GM21390 (cell line): ENCODE measurements at regions not wholly inside any gene's neighbourhood (a gene's known extent, or its start where the extent isn't known, plus 50 kb on each side); places are given as distances from the start of the nearest gene placed in this dataset.
"Not testable (repeated sequence)": the region's sequence is repeated elsewhere in the genome, so short reads cannot be mapped to it uniquely, and the experiment has no call there.

Source experiments
- ATAC-seq: cut with Tn5 transposase; IDR thresholded peaks from one replicate; pipeline ENCODE4 v1.9.1; 2021; ENCODE audit not compliant: unreplicated experiment

DNA sequence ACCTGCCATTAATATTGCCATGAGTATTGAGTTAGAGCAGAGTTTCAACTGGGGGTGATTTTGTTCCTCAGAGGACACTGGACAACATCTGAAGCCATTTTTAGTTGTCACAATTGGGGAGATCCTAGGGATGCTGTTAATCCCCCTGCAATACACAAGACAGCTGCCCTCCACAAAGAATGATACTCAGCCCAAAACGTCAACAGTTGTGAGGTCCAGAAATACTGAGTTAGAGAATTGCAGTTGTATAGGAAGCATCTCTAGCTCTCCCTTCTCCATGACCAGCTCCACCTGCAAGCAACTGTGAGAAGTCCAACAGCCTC lies 614.0 kb upstream of the CDH5 start:
- ATAC-seq: no peak

DNA sequence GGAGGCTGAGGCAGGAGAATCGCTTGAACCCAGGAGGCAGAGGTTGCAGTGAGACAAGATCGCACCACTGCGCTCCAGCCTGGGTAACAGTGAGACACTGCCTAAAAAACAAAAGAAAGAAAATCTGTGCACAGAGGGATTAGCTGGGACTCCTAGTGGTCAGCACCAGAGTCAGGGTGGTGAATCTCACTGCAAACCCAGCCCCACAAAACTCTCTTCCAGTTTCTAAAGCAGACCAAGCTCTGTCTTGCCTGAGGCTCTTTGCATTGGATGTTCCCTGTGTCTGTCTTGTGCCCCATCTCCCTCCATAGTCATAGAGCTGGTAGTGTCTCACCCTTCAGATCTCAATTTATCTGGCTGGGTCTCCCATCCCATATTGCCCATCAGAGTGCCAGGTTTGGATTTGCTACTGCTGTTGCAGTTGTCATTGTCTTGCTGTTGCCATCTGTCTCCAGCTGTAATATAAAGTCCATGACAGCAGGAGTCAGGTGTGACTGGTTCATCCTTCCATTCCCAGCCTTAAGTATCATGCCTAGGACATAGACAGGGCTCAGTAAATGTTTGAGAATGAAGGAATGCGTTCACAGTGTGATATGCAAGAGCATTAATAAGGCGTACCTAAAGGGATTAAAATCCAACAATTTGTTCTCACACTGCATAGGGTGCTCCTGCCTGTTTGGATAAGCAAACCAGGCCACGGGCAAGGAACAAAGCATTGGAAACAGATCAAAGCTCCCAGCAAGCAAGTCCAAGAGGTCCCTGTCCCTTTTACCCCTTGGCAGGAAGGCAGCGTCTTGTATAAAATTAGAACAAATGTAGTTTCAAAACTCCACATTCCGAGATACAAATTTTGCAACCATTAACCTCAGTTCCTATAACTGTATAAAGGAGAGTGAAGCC lies 614.6 kb upstream of the CDH5 start:
- ATAC-seq: no peak

DNA sequence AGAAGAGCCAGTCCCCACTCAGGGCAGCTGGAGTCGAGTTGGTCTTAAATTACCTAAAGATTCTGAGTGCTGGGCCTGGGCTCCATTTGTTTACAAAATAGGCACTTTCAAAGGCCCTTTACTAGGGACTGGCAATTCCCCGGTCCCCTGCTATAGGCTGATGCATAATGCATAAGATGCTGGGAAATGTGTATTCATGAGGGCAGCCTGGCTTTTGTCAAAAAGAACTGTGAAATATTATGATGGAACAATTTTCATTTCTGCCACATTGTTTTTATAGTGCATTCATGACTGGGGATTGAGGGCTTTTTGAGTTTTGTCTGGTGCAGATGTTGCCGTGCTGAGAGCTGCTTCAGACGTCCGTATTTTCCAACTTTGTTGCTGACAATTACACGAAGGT lies 617.0 kb upstream of the CDH5 start:
- ATAC-seq: no peak

DNA sequence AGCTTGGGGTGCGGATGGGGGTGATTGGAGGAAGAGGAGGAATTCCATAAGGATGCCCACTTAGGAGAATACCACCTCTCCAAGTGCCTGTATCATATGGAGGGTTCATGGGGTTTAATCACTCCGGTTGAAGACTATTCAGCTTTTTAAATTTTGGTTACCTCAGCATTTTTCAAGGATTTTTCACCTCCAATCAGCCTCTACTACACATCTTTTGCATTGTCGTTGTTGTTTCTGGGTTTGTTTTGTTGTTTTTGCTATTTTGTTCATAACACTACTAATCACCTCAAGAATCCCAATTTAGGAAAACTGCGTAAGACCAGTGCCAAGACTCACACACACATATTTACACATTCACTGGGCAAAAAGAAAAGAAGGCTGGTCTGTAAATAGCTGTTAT lies 619.5 kb upstream of the CDH5 start:
- no peak for ATAC-seq

DNA sequence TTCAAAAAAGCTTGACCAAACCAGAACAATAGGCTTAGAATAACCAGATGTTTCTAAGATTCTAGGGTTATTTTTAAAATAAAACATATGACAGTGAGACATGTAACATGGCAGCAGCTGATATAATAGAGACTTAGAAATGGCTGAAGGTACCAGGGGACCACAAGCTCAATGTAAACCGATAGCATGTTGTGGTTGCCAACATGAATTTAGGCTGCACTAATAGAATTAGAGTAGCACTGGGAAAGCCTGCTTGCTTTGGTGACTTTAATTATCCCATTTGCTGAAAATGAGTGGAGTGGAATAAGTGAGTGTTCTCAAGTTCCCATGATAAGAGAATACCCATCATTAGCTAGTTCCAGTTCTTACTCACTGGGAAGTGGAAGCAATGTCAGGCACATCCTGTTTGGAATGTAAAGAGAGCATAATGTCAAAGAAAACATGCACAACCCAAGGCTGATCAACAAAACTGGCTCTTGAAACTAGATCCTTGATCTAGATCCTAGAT lies 621.2 kb upstream of the CDH5 start:
- no peak for ATAC-seq

DNA sequence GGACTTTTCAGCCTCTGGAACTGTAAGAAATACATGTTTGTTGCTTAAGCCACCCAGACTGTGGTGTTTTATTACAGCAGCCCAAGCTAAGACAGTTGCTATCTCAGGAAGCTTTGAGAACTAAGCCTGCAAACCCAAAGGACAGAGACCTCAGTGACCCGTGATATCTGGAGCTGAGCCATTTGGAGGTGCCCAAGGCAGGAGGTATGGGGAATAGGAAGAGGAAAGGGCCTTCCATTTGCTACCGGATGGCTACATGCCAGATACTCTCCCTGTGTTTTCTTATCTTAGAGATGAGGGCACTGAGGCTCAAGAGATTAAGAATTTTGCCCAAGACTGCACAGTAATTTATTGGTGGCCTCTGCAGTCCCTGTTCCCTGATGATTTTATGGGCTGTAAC lies 622.1 kb upstream of the CDH5 start:
- no peak for ATAC-seq

DNA sequence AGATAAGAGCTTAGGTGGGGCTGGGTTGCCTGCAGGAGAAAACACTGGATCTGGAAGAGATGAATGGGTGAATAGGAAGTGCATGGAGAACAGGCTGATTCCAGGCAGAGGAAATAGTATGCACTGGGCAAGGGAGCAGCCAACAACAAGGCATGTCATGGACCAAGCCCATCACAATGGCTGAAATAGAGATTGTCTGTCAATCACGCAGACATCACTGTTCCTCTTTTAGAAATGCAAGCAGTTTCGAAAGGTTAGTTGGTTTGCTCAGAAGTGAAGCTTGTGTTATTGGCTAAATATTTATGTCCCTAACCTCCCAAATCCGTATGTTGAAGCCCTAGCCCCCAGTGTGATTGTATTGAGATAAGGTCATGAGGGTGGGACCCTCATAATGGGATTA lies 621.7 kb upstream of the CDH11 start:
- no peak for ATAC-seq

DNA sequence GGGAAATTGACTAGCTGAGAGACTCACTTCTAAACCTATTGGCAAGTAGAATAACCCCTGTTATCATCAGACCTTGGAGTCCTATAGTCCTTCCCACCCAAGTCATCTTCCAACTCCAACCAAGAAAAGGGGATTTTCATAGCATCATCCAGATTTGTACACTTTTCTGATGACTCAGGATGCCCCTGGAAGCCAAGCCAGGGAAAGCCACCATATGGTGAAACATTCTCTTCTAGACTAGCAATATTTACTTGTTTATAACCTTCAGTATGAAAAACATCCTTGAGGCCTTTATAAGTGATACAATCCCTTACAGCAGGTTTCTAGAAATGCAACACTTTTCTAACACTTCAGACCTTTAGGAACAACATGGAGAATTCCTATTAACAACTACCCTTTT lies 618.8 kb upstream of the CDH11 start:
- no peak for ATAC-seq

DNA sequence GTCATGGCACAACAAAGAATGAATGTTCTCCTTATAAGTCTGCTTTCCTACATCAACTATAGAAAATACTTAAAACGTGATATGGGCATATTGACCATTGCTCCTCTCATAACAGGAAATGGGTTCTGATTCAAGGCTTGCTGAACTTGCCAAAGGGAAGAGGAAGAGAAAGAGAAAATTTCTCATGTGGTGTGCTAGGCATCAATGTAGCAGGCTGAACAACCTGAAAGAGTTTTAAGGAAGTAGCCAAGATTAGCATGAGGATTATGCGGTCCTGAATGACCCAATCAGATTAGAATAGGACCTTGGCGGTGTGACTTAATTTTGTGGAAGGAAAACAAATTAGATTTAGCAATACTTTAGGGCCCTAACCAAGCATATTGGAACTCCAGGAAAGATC lies 617.7 kb upstream of the CDH11 start:
- no peak for ATAC-seq

DNA sequence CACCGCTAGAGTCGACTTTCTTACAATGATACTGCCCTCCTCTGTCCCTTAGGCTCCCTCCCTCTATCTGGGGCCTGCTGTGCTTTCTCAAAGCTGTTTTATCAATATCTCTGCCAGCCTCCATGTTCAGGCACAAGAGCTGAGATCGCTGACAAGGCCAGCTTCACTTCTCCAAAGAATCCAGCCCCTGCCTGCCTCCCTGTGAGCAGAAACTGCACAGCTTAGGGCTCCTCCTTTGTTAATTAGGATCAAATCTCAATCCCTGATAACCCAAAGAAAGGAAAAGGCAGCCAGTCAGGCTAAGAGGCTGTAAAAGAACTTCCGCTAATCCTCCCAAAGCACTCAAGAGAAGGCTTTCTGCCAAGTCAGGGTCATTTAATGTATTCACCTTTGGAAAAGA lies 616.0 kb upstream of the CDH11 start:
- ATAC-seq: no peak

DNA sequence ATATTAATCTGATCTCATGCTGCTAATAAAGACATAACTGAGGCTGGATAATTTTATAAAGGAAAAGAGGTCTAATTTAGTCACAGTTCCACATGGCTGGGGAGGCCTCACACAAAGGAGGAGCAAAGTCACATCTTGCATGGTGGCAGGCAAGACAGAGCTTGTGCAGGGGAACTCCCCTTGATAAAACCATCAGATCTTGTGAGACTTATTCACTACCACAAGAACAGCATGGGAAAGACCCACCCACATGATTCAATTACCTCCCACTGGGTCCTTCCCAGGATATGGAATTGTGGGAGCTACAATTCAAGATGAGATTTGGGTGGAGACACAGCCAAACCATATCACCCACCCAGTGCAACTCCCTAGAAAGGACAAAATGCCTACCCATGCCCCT lies 613.8 kb upstream of the CDH11 start:
- ATAC-seq: not testable (repeated sequence)

DNA sequence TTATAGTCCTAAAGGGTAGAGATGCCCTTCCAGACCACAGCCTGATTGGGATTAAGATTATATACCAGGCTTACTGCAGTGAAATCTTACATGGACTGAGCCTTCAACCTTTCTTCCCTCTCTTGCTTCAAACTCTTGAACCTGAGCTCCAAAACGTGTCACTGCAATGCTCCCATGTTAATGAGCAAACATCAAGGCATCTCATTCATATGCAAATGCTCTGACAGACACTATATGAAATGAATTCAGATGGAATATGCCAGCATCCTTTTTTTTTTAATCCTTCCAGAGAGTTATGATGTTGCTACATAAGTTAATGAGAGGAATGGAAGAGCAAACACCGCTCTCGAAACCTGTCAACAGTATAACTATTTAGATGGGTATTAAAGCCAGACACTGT lies 611.9 kb upstream of the CDH11 start:
- ATAC-seq: no peak

DNA sequence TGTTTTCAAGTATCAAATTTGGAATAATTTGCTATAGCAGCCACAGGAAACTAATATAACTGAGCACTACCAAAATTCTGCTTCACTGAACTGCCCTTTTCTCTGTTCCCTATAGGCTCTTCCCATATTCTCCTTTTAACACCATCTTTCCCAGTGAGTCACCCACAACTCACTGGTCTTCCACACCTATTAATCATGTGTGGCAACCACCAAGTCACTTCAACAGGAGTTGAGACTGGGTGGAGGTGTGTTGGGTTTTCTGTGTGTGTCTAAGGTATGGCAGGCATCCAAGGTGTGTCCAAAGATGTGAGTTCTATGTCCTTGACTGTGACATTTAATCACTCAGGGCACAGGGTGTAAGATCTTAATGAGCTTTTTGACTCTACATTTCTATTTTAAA lies 610.0 kb upstream of the CDH11 start:
- ATAC-seq: no peak

DNA sequence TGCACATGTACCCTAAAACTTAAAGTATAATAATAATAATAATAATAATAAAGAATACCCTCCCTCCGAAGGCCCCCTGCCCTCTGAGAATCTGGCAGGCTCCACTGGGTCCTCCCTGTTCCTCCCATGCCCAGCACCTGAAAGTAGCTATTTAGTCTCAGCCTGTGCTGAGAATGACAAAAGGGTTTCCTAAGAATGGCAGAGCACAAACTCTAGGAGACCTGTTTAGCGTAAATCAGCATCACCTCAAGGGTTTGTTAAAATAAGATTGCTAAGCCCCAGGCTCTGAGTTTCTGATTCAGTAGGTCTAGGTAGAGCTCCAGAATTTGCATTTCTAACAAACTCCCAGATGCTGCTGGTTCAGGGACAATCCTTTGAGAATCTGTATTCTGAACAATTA lies 606.8 kb upstream of the CDH11 start:
- no peak for ATAC-seq

DNA sequence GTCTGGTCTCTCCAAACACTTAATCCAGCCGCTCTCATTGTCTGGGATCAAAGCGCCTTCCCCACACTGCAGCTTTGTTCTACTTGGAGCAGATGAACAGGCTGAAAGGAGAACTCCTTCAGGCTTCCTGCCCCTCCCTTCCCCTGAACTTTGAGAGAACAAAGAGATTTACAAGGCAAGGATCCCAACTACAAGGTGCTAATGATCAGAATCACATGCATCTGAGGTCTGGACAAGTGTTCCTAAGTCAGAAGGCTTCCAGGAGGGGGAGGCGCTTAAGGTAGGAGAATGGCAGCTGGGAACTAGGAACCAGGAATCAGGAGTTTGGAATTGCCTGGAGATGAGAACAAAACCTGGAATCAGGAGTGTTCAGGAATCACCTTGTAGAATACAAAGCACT lies 606.3 kb upstream of the CDH11 start:
- ATAC-seq: no peak

DNA sequence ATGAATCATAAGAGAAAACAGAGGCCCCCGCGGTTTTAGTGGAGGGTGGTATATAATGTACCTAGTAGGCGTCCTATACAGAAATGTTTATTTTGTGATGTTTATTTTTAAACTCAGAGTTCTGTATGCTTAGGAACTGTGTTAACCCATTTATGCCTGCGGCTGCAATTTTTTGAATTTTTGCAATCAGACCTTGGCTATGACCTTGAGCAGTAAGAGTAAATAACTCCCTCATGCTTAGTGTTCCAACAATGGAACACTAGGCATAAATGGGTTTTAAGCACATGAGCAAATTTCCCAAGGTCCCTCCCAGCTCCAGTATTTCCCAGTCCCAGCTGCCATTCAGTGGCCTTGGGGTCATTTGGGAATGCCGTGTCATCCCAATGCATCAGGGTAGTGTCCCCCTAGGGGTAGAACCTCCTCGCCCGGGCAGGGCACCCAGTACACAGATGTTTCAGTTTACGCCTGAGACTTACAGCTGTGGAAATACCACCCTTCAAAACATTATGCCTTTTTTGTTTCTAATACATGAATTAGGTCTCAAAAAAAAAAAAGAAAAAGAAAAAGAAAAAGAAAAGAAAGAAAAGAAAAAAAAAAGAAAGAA lies 605.8 kb upstream of the CDH11 start:
- no peak for ATAC-seq

DNA sequence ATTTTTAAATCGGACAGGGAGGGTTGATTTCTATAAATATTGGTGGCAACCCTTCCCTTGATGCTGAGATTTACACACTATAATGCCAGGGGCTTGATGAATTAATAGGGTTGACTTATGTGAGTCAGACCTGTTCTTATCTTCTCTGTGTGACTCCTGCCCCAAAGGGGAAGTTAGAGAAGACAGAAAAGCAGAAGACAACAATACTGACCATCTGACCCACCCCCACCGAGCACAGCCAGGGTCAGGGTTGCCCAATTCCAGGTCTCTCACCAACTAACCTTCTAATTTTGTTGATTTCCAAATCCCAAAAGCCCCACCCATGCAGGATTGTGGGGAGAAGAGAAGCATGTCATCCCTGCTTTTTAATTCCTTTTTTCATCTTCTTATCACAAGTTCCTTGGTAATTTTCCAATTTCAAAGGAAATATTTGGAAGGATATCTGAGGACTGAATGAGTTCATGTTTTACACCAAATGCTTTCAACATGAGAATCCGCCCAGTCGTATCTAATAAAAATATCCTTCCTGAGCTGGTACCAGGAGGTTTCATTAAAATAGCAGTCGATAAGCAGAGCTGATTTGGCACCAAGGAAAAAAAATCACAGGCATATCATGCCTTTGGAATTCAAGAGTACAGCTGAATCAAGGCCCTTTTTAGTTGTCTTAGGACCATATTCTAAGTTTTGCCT lies 603.4 kb upstream of the CDH11 start:
- no peak for ATAC-seq

DNA sequence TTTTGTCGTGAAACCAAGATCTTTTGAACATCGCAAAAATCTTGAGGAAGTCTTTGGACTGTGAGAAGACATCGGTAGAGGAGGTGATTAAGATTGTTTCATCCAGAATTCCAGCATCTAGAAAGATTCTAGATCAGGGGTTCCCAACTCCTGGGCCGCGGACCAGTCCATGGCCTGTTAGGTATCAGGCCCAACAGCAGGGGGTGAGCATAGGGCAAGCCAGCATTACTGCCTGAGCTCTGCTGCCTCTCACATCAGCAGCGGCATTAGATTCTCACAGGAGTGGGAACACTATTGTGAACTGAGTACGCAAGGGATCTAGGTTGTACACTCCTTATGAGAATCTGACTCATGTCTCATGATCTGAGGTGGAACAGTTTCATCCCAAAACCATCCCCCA lies 600.6 kb upstream of the CDH11 start:
- ATAC-seq: no peak

DNA sequence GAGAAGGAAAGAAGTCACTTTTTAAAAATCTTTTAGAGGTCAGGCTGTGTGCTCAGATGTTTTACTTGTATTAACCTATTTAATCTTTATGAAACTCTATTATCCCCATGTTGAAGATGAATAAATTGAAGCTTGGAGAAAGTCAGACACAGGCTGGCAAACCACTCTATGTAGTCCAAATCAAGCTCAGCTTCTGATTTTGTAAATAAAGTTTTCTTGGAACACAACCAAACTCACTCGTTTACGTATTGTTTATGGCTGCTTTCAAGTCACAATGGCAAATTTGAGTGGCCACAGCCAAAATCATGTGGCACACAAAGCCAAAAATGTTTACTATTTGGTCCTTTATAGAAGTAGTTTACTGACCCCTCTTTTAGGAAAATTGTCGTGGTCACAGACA lies 596.0 kb upstream of the CDH11 start:
- no peak for ATAC-seq

DNA sequence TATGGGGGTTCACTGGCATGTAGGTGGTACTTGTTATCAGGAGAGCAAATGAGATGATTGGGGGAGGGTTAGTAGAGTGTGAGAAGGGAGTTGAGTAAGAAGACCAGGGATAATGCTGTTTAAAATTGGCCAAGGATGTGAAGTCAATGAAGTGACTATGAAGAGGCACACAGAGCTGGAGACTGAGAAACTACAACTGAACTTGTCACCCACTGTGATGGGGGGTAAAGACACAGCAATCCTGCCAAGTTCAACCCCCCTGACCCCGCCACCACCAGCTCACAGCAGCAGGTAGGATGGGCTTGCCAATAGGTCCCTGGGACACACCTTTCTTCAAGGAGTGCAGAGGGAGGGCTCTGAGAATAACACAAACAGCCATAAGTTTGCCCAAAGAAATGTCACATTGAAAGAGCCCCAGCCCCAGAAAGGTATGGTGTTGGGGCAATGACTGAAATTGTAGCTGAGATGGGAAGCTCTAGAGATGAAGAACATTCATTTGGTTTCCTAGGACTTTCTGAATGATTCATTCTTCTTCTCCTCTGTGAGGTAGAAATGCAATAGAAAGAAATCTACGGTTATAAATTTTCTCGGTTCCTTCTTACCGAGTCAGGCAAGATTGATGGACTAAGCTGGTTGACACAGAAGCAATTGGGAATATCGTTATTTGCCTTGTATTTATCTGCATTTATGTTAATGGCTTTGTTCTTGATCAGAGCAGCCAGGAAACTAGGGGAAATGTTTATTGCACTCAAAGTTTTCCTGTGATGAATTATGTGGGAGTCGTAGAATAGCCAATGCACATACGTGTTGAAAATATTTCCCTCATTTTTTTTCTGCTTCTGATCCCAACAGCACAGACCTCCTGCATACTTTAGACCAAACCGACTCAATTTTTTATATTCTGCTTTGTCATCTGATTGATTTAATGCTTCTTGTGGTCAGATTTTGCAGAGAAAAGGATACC lies 595.2 kb upstream of the CDH11 start:
- no peak for ATAC-seq

DNA sequence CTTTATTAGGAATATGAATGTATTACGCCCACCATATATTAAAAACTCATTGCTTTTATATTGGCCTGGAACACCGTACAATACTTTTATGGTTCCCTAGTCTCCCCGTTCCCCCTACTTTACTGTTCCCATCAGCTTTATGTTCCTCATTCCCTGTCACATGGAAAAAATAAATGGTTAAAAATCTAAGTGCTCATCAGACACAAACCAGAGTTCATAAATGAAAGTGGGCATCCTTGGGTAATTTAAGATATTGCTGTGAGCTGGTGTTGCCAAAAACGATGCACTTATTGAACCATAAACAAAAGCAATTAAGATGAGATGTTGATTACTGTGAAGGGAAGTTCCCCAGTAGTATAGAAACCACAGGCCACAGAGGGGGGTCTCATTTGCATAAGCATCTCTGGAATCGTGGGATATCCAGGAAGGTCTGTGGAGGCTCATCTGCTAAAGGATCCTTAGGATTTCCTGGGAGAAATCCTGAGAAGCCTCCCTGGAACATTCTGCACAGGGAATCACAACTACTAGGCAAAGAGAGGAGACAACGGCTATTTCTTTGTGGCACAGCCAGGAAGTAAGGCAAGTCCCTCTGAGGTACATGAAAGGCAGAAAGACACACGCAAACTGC lies 591.4 kb upstream of the CDH11 start:
- ATAC-seq: no peak
